OCI-LY7 (cell line): ENCODE measurements at regions not wholly inside any gene's neighbourhood (a gene's known extent, or its start where the extent isn't known, plus 50 kb on each side); places are given as distances from the start of the nearest gene placed in this dataset.

Experiments
- BruUV-seq: library from RNA; stranded (reverse); fragments of 400-500 nt; replicated peaks from 2 replicates; lab custom pipeline; 2021; lab: Mats Ljungman, UMichigan
- CTCF ChIA-PET: fragments of 300-600 bp; sonication (Branson Sonifier 250); formaldehyde crosslinking; loops from one replicate; lab custom pipeline; 2022; ENCODE audit warnings: antibody characterized with exemption; ENCODE audit not compliant: unreplicated experiment; lab: Charles Lee
- POLR2A ChIA-PET: fragments of 300-600 bp; sonication (Branson Sonifier 250); formaldehyde crosslinking; loops from one replicate; lab custom pipeline; 2022; ENCODE audit warnings: antibody characterized with exemption; lab: Charles Lee
- DNase-seq: peaks from one replicate; pipeline ENCODE4 v3.0.0-alpha.2; 2015; ENCODE audit warnings: low spot score
- H2AFZ ChIP-seq: fragments of 200-600 bp; sonication (generic), shearing (Covaris generic); 2 replicates; pipeline ENCODE4 v1.6.1; 2014; ENCODE audit warnings: mild to moderate bottlenecking, antibody characterized with exemption, low read length, moderate library complexity
- H3K27ac ChIP-seq: fragments of 200-600 bp; sonication (generic); 2 replicates; pipeline ENCODE4 v1.5.1; 2014; ENCODE audit warnings: mixed run types, low read depth, mild to moderate bottlenecking, moderate library complexity, low read length, inconsistent platforms; ENCODE audit not compliant: poor library complexity, severe bottlenecking
- H3K36me3 ChIP-seq: fragments of 200-600 bp; sonication (generic); 2 replicates; pipeline ENCODE4 v1.6.1; 2014; ENCODE audit warnings: mild to moderate bottlenecking, antibody characterized with exemption, low read length, moderate library complexity, mixed read lengths; ENCODE audit not compliant: insufficient read depth
- H3K4me1 ChIP-seq: fragments of 200-600 bp; sonication (generic); 2 replicates; pipeline ENCODE4 v1.5.1; 2014; ENCODE audit warnings: mild to moderate bottlenecking, low read length; ENCODE audit not compliant: insufficient read depth, poor library complexity, severe bottlenecking
- H3K4me2 ChIP-seq: fragments of 200-600 bp; sonication (generic); 2 replicates; pipeline ENCODE4 v1.6.1; 2014; ENCODE audit warnings: mild to moderate bottlenecking, low read length
- H3K4me3 ChIP-seq: fragments of 200-600 bp; sonication (generic); 2 replicates; pipeline ENCODE4 v1.5.1; 2014; ENCODE audit warnings: mild to moderate bottlenecking, low read depth, low read length; ENCODE audit not compliant: poor library complexity, severe bottlenecking
- H3K79me2 ChIP-seq: fragments of 200-600 bp; sonication (generic); 2 replicates; pipeline ENCODE4 v1.6.1; 2016; ENCODE audit warnings: low read depth, mild to moderate bottlenecking, low read length, moderate library complexity, mixed read lengths; ENCODE audit not compliant: insufficient read depth
- H3K9me2 ChIP-seq: fragments of 200-600 bp; sonication (generic); 2 replicates; pipeline ENCODE4 v1.6.1; 2016; ENCODE audit warnings: mild to moderate bottlenecking, low read length, mixed read lengths; ENCODE audit not compliant: insufficient read depth
- H3K9me3 ChIP-seq: fragments of 200-600 bp; sonication (generic); 2 replicates; pipeline ENCODE4 v1.6.1; 2014; ENCODE audit warnings: mild to moderate bottlenecking, mixed run types, low read length, mixed read lengths
- H4K20me1 ChIP-seq: fragments of 200-600 bp; sonication (generic); 2 replicates; pipeline ENCODE4 v1.6.1; 2014; ENCODE audit warnings: mild to moderate bottlenecking, antibody characterized with exemption, low read length, moderate library complexity, mixed read lengths; ENCODE audit not compliant: insufficient read depth
- CTCF ChIP-seq: fragments of 200-600 bp; sonication (generic); conservative IDR thresholded peaks from 2 replicates; pipeline ENCODE4 v1.5.1; 2014; ENCODE audit warnings: mild to moderate bottlenecking, antibody characterized with exemption, low read length, moderate library complexity, mixed read lengths
- EZH2phosphoT487 ChIP-seq: fragments of 200-600 bp; sonication (generic); IDR thresholded peaks from 2 replicates; pipeline ENCODE4 v1.6.1; 2018; ENCODE audit warnings: low read depth, borderline replicate concordance, mild to moderate bottlenecking, mixed run types, antibody characterized with exemption, low read length, moderate library complexity, mixed read lengths
- intact Hi-C: fragments of 100-400 bp; cut with micrococcal nuclease; formaldehyde crosslinking; loops from one replicate; pipeline ENCODE4 v1.10.0; 2022; ENCODE audit not compliant: unreplicated experiment

DNA sequence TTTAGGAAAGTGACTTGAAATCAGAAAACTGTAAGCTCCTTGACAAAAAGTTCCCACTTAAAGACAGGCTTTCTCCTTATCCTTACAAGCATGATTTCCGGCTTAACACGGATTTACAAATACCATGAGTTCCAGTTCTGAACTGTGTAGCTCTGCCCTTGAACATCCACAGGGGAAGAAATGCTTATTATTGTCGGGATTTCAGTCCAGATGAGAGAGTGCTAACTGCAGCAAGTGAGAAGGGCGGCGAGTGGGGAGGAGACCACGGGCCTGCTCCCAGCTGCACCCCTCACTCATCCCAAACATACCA, 73.1 kb downstream of the LRRC30 start:
- Histone ChIP-seq H3K4me1 (no peaks in the 10 kb centered on the region), H4K20me1 (no peaks in the 10 kb centered on the region), H3K4me2 (no peak overlapping the region), H3K9me2 (no peaks in the 10 kb centered on the region), H3K9me3 (no peaks in the 10 kb centered on the region), H3K27ac (no peak overlapping the region), H3K79me2 (no peaks in the 10 kb centered on the region), H2AFZ (no peak overlapping the region), H3K4me3 (no peak overlapping the region), H3K36me3 (no peaks in the 10 kb centered on the region)
- ChIA-PET CTCF (no interaction called here), POLR2A (no interaction called here)
- no peak for DNase-seq
- TF ChIP-seq CTCF (no peak), EZH2phosphoT487 (no peak)
- BruUV-seq = no TSS peak
- intact Hi-C loops = no loop called here

DNA sequence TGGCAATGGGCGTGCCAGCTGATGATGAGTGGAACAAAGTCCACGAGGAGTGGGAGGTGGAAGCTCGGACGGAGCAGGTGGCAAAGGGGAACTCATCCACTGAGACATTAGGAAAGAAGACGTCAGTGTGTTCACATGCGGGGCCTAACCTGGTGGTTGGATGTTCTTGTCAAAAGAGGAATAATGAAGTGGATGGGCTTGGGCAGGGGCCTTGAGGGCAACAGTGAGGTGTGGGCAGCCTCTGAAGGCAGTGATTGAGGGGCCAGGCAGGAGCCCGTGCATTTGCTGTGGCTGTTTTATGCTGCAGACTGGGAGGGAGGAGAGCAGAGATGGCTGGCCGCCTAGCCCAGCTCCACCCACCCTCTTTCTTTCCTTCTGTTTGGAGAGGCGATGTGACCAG, 74.5 kb downstream of the LRRC30 start:
- no peaks in the 10 kb centered on the region for H3K79me2 ChIP-seq
- intact Hi-C loops = no loop called here
- CTCF ChIA-PET = no interaction called here
- BruUV-seq = no TSS peak
- H3K36me3 ChIP-seq = no peaks in the 10 kb centered on the region
- no peak overlapping the region for H2AFZ ChIP-seq
- no peaks in the 10 kb centered on the region for H4K20me1 ChIP-seq
- H3K4me3 ChIP-seq = no peak overlapping the region
- H3K27ac ChIP-seq = no peak overlapping the region
- H3K9me2 ChIP-seq = no peaks in the 10 kb centered on the region
- POLR2A ChIA-PET = interaction anchor here (0.6 kb wide), 2 partner anchors 15 to 172 kb away, joined by 3 read pairs; no protein-coding TSS in a partner anchor
- no peak overlapping the region for H3K4me2 ChIP-seq
- DNase-seq = no peak
- TF ChIP-seq CTCF = no peak
- TF ChIP-seq EZH2phosphoT487 = no peak
- no peaks in the 10 kb centered on the region for H3K9me3 ChIP-seq
- H3K4me1 ChIP-seq = no peaks in the 10 kb centered on the region

DNA sequence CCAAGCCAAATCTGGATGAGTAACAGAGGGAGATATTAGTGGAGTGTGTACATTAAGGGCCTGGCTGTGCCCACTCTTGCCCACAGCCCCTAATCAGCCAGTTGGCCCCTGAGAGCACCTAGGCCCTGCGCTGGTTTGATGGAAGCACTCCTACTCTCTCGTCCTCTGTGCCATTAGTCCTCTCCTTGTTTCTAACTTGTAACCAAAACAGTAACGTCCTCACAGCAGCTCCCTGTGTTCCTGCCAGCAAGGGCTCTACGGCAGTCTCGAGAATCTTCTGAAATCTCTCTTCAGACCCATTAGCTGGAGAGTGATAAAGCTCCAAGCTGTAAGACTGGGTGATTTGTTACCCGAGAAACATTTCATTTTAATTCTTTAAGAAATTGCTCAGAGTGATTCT, 76.1 kb downstream of the LRRC30 start:
- Histone ChIP-seq H3K9me2 (no peaks in the 10 kb centered on the region), H3K4me1 (no peaks in the 10 kb centered on the region), H2AFZ (no peak overlapping the region), H3K4me3 (no peak overlapping the region), H3K4me2 (no peak overlapping the region), H3K79me2 (no peaks in the 10 kb centered on the region), H4K20me1 (no peaks in the 10 kb centered on the region), H3K9me3 (no peaks in the 10 kb centered on the region), H3K27ac (no peak overlapping the region), H3K36me3 (no peaks in the 10 kb centered on the region)
- ChIA-PET POLR2A (no interaction called here), CTCF (no interaction called here)
- intact Hi-C loops = no loop called here
- BruUV-seq = no TSS peak
- DNase-seq = no peak
- TF ChIP-seq EZH2phosphoT487 = no peak
- no peak for TF ChIP-seq CTCF
